Endothelial cell of umbilical vein (primary cell): ENCODE measurements at regions not wholly inside any gene's neighbourhood (a gene's known extent, or its start where the extent isn't known, plus 50 kb on each side); places are given as distances from the start of the nearest gene placed in this dataset.

Source experiments
- BruUV-seq: library from RNA; stranded (reverse); fragments of 400-500 nt; replicated peaks from 2 replicates; lab custom pipeline; 2021; lab: Mats Ljungman, UMichigan
- CTCF ChIA-PET: fragments of 300-600, 350-600 bp; sonication (Branson Sonifier 250); formaldehyde crosslinking; loops from one replicate; lab custom pipeline; 2021; ENCODE audit warnings: antibody characterized with exemption, inconsistent platforms; lab: Charles Lee
- POLR2A ChIA-PET: fragments of 300-600, 350-600 bp; sonication (Branson Sonifier 250); formaldehyde crosslinking; loops from one replicate; lab custom pipeline; 2021; ENCODE audit warnings: antibody characterized with exemption, inconsistent platforms; lab: Charles Lee
- DNase-seq: peaks from one replicate; pipeline ENCODE4 v3.0.0-alpha.2; 2011; ENCODE audit warnings: low read depth, low spot score
- FAIRE-seq: peaks from 2 replicates; lab custom pipeline; 2011; peaks lifted over from hg19 to GRCh38; lab: Jason Lieb, UNC
- H2AFZ ChIP-seq: 2 replicates; pipeline ENCODE4 v1.6.0; 2012; ENCODE audit warnings: low read depth, low read length, control low read depth, inconsistent platforms
- H3K27ac ChIP-seq: 2 replicates; pipeline ENCODE4 v1.5.1; 2011; ENCODE audit warnings: low read depth, mild to moderate bottlenecking, control low read depth, low read length, moderate library complexity; ENCODE audit not compliant: insufficient read depth
- H3K27me3 ChIP-seq, 2 experiments: 2 replicates each; pipeline versions ENCODE4 v1.6.0 to v1.6.1; 2011; ENCODE audit warnings: low read length in 2 of 2, mixed read lengths in 1 of 2; ENCODE audit not compliant: control insufficient read depth in 2 of 2, insufficient read depth in 2 of 2
- H3K36me3 ChIP-seq, 2 experiments: 2 replicates in 1 of 2; 3 replicates in 1 of 2; pipeline ENCODE4 v1.5.1; 2011; ENCODE audit warnings: low read length in 2 of 2, mild to moderate bottlenecking in 1 of 2, moderate library complexity in 1 of 2; ENCODE audit not compliant: control insufficient read depth in 2 of 2, insufficient read depth in 2 of 2; ENCODE audit errors: extremely low read depth in 1 of 2
- H3K4me1 ChIP-seq: 3 replicates; pipeline ENCODE4 v1.5.1; 2011; ENCODE audit warnings: mild to moderate bottlenecking, low read length; ENCODE audit not compliant: control insufficient read depth, insufficient read depth; ENCODE audit errors: extremely low read depth
- H3K4me2 ChIP-seq: 2 replicates; pipeline ENCODE4 v1.6.1; 2011; ENCODE audit warnings: low read length, control low read depth, mixed read lengths; ENCODE audit not compliant: insufficient read depth
- H3K4me3 ChIP-seq, 3 experiments: fragments of 200-600 bp in 1 of 3; sonication (generic), shearing (Covaris generic) in 1 of 3; replicated peaks in 1 of 3; 2 replicates each; pipeline ENCODE4 v1.5.1; 2011 to 2016; ENCODE audit warnings: control low read depth in 3 of 3, low read length in 3 of 3, mild to moderate bottlenecking in 2 of 3, inconsistent platforms in 1 of 3, low read depth in 1 of 3, moderate library complexity in 1 of 3; ENCODE audit not compliant: insufficient read depth in 1 of 3
- H3K79me2 ChIP-seq: 2 replicates; pipeline ENCODE4 v1.6.0; 2012; ENCODE audit warnings: low read length, inconsistent platforms; ENCODE audit not compliant: control insufficient read depth, insufficient read depth
- H3K9ac ChIP-seq: replicated peaks from 2 replicates; pipeline ENCODE3; 2011; ENCODE audit warnings: low read length, control low read depth; ENCODE audit not compliant: insufficient read depth; ENCODE audit errors: extremely low read depth
- H3K9me1 ChIP-seq: replicated peaks from 3 replicates; pipeline ENCODE4 v1.6.0; 2011; ENCODE audit warnings: mild to moderate bottlenecking, low read length; ENCODE audit not compliant: control insufficient read depth, insufficient read depth; ENCODE audit errors: extremely low read depth
- H3K9me3 ChIP-seq: replicated peaks from 2 replicates; pipeline ENCODE4 v1.5.1; 2012; ENCODE audit warnings: low read length, inconsistent platforms; ENCODE audit not compliant: control insufficient read depth, insufficient read depth
- H4K20me1 ChIP-seq: replicated peaks from 2 replicates; pipeline ENCODE3; 2011; ENCODE audit warnings: mild to moderate bottlenecking, low read length; ENCODE audit not compliant: control insufficient read depth, insufficient read depth; ENCODE audit errors: extremely low read depth
- CTCF ChIP-seq, 2 donors: IDR thresholded peaks; 1 replicate in 1 of 2; 2 replicates in 1 of 2; pipeline ENCODE4 v1.5.1; 2011; ENCODE audit warnings: low read length in 2 of 2, mild to moderate bottlenecking in 2 of 2, moderate library complexity in 2 of 2, control low read depth in 1 of 2, inconsistent platforms in 1 of 2, low read depth in 1 of 2; ENCODE audit not compliant: insufficient read depth in 1 of 2; ENCODE audit errors: extremely low read depth in 1 of 2
- FOS ChIP-seq: IDR thresholded peaks from 2 replicates; pipeline ENCODE4 v1.6.1; 2011; ENCODE audit warnings: mild to moderate bottlenecking, low read length, moderate library complexity, borderline replicate concordance; ENCODE audit not compliant: insufficient read depth
- MYC ChIP-seq: IDR thresholded peaks from one replicate; pipeline ENCODE4 v1.6.1; 2011; ENCODE audit warnings: mild to moderate bottlenecking, low read depth, low read length
- POLR2A ChIP-seq: IDR thresholded peaks from 2 replicates; pipeline ENCODE4 v1.6.1; 2012; ENCODE audit warnings: low read depth, mild to moderate bottlenecking, control low read depth, low read length
- POLR2AphosphoS5 ChIP-seq: IDR thresholded peaks from 2 replicates; pipeline ENCODE4 v1.6.1; 2012; ENCODE audit warnings: low read depth, mild to moderate bottlenecking, control low read depth, low read length, moderate library complexity; ENCODE audit not compliant: insufficient read depth
- dilution Hi-C: fragments of 300-500 bp; cut with MboI; formaldehyde crosslinking; loops from one replicate; pipeline ENCODE4 v1.15.0; 2019; ENCODE audit warnings: low sequenced_read_pairs; ENCODE audit not compliant: extremely low pct_ligation_motif_present
- intact Hi-C: fragments of 100-400 bp; cut with micrococcal nuclease; formaldehyde crosslinking; loops from one replicate; pipeline ENCODE4 v1.10.0; 2022

GRCh38 chr6:26296556-26296856 lies 68.5 kb upstream of the BTN3A2 start:
- no TSS peak for BruUV-seq
- H3K36me3 ChIP-seq: no peaks in the 10 kb centered on the region
- peaks cover 5 to 30% of the 10 kb centered on the region in 2 experiments for H3K27me3 ChIP-seq
- FAIRE-seq (no peak), DNase-seq (no peak)
- ChIA-PET POLR2A (no interaction called here), CTCF (interaction anchor here (1.1 to 1.5 kb wide), 3 partner anchors 13 to 282 kb away, joined by 3 to 4 read pairs (median 3); no protein-coding TSS in a partner anchor)
- intact Hi-C loops: loop anchor here (1.0 kb wide), 1 partner anchor 11 kb away; a partner anchor contains a TSS
- peaks cover 8% of the 10 kb centered on the region for H3K4me1 ChIP-seq
- H3K79me2 ChIP-seq: no peaks in the 10 kb centered on the region
- H3K9ac ChIP-seq: no peak overlapping the region
- no peaks in the 10 kb centered on the region for H4K20me1 ChIP-seq
- no peak overlapping the region for H2AFZ ChIP-seq
- no peak overlapping the region for H3K4me2 ChIP-seq
- TF ChIP-seq CTCF (IDR thresholded peaks at IDR 0.05; ENCODE audit: extremely low read depth in 1 of 2, insufficient read depth in 1 of 2, low read depth in 1 of 2, low read length in 2 of 2) (no peak), POLR2AphosphoS5 (no peak), MYC (no peak), POLR2A (no peak), FOS (no peak)
- H3K9me3 ChIP-seq: no peaks in the 10 kb centered on the region
- peak overlapping the region; percentile 30 for H3K27ac ChIP-seq
- dilution Hi-C loops: no loop called here
- no peaks in the 10 kb centered on the region for H3K9me1 ChIP-seq
- H3K4me3 ChIP-seq: no peak overlapping the region
